ENCODE measurements at regions not wholly inside any gene's neighbourhood (a gene's known extent, or its start where the extent isn't known, plus 50 kb on each side); places are given as distances from the start of the nearest gene placed in this dataset.

GRCh38 chr9:80025131-80025530 lies 453.4 kb downstream of the TLE4 start:
- no peak for DNase-seq

- DNase-seq, result no peak
Observed at GRCh38 chr9:80020530-80020929, 448.8 kb downstream of the TLE4 start.

GRCh38 chr9:80020056-80020455 lies 448.3 kb downstream of the TLE4 start:
- no peak for DNase-seq

GRCh38 chr9:80013891-80014290 lies 442.1 kb downstream of the TLE4 start:
- no peak for DNase-seq

GRCh38 chr9:80012557-80013330 lies 441.0 kb downstream of the TLE4 start:
- DNase-seq, result no peak

- no peak for DNase-seq
Observed at GRCh38 chr9:80009204-80009603, 437.4 kb downstream of the TLE4 start.

- DNase-seq, result no peak
Observed at GRCh38 chr9:80004714-80005113, 432.9 kb downstream of the TLE4 start.

- DNase-seq, result no peak
Observed at GRCh38 chr9:79990536-79990935, 418.8 kb downstream of the TLE4 start.

GRCh38 chr9:79989079-79989478 lies 417.3 kb downstream of the TLE4 start:
- no peak for DNase-seq

GRCh38 chr9:79988126-79988525 lies 416.4 kb downstream of the TLE4 start:
- no peak for DNase-seq

GRCh38 chr9:79986437-79986836 lies 414.7 kb downstream of the TLE4 start:
- no peak for DNase-seq

GRCh38 chr9:79985772-79986171 lies 414.0 kb downstream of the TLE4 start:
- no peak for DNase-seq

GRCh38 chr9:79985264-79985663 lies 413.5 kb downstream of the TLE4 start:
- DNase-seq, result no peak

GRCh38 chr9:79984429-79985067 lies 412.8 kb downstream of the TLE4 start:
- DNase-seq, result no peak

- DNase-seq, result no peak
Observed at GRCh38 chr9:79980432-79980831, 408.7 kb downstream of the TLE4 start.

GRCh38 chr9:79977510-79978197 lies 405.9 kb downstream of the TLE4 start:
- DNase-seq, result no peak

- no peak for DNase-seq
Observed at GRCh38 chr9:79977074-79977435, 405.3 kb downstream of the TLE4 start.

- DNase-seq, result no peak
Observed at GRCh38 chr9:79976257-79977073, 404.7 kb downstream of the TLE4 start.

GRCh38 chr9:79975621-79976256 lies 404.0 kb downstream of the TLE4 start:
- no peak for DNase-seq

- DNase-seq, result no peak
Observed at GRCh38 chr9:79974806-79975422, 403.1 kb downstream of the TLE4 start.

- no peak for DNase-seq
Observed at GRCh38 chr9:79973627-79974026, 401.9 kb downstream of the TLE4 start.

- no peak for DNase-seq
Observed at GRCh38 chr9:79970146-79970425, 398.3 kb downstream of the TLE4 start.
